ENCODE measurements at regions not wholly inside any gene's neighbourhood (a gene's known extent, or its start where the extent isn't known, plus 50 kb on each side); places are given as distances from the start of the nearest gene placed in this dataset.

DNA sequence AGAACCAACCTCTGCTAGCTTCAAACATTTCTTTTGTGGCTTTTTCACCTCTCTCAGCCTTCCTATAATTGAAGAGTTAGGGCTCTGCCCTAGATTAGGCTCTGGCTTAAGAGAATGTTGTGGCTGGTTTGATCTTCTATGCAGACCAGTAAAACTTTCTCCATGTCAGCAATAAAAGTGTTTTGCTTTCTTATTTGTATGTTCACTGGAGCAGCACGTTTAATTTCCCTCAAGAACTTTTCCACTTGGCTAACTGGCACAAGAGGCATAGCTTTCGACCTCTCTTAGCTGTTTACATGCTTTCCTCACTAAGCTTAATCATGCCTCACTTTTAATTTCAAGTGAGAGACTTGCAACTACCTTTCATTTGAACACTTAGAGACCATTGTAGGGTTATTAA lies 964.7 kb downstream of the ROBO2 start:
- H3K27me3 ChIP-seq (ENCODE audit: low read depth, low read length) = no peaks in the 10 kb centered on the region
- no peak overlapping the region for H3K4me3 ChIP-seq (ENCODE audit: low read depth in 1 of 2, low read length in 2 of 2)
- H3K4me1 ChIP-seq (ENCODE audit: control insufficient read depth in 1 of 2, insufficient read depth in 2 of 2, low read length in 2 of 2) = no peaks in the 10 kb centered on the region
- H3K36me3 ChIP-seq (ENCODE audit: control insufficient read depth in 1 of 2, insufficient read depth in 2 of 2, low read length in 2 of 2) = no peaks in the 10 kb centered on the region
- H3K27ac ChIP-seq (ENCODE audit: low read length) = no peak overlapping the region
- peaks cover 4 to 8% of the 10 kb centered on the region in 2 donors for H3K9me3 ChIP-seq (ENCODE audit: control insufficient read depth in 1 of 2, low read length in 2 of 2)

DNA sequence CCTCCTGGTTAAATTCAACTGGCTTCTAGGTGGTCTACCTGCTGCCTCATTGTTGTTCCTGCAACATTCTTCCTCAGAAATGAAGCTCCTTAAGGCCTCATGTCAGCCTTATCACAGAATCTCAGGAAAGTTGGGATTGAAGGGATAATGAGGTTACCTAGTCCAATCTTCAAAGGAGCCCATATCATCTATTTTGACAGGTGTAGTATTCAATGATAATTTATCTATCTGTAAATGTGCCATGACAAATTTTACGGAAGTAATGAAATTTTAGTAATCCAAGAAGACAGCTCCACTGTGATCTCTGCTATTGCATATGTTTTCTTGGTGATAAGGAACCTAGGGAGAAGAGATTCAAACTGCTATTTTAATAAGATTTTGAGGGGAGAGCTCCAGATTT lies 973.8 kb downstream of the ROBO2 start:
- H3K36me3 ChIP-seq (ENCODE audit: control insufficient read depth in 1 of 2, insufficient read depth in 2 of 2, low read length in 2 of 2) = no peaks in the 10 kb centered on the region
- no peaks in the 10 kb centered on the region for H3K9me3 ChIP-seq (ENCODE audit: control insufficient read depth in 1 of 2, low read length in 2 of 2)
- no peak overlapping the region for H3K4me3 ChIP-seq (ENCODE audit: low read depth in 1 of 2, low read length in 2 of 2)
- no peaks in the 10 kb centered on the region for H3K4me1 ChIP-seq (ENCODE audit: control insufficient read depth in 1 of 2, insufficient read depth in 2 of 2, low read length in 2 of 2)
- no peaks in the 10 kb centered on the region for H3K27me3 ChIP-seq (ENCODE audit: low read depth, low read length)
- H3K27ac ChIP-seq (ENCODE audit: low read length) = no peak overlapping the region

DNA sequence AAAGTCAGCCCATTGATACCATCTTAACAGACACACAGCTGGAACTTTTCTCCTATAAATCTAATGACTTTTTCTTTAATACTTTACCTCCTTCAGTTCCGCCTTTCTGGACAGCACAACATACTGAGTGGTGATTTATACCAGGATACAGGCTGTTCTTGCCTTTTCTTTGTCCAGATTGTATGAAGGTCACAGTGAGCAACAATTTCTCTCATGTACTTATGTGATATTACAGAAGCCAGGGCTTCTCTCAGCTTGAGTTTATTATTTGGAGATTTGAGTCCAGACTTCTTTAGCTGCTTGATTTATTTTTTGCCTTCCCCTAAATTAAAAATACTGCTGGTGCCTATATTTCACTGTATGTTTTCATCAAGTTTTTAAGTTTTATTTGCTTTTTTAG lies 976.0 kb downstream of the ROBO2 start:
- Histone ChIP-seq H3K36me3 (ENCODE audit: control insufficient read depth in 1 of 2, insufficient read depth in 2 of 2, low read length in 2 of 2) (no peaks in the 10 kb centered on the region), H3K4me1 (ENCODE audit: control insufficient read depth in 1 of 2, insufficient read depth in 2 of 2, low read length in 2 of 2) (no peaks in the 10 kb centered on the region), H3K9me3 (ENCODE audit: control insufficient read depth in 1 of 2, low read length in 2 of 2) (no peaks in the 10 kb centered on the region), H3K27ac (ENCODE audit: low read length) (no peak overlapping the region), H3K4me3 (ENCODE audit: low read depth in 1 of 2, low read length in 2 of 2) (no peak overlapping the region), H3K27me3 (ENCODE audit: low read depth, low read length) (no peaks in the 10 kb centered on the region)

DNA sequence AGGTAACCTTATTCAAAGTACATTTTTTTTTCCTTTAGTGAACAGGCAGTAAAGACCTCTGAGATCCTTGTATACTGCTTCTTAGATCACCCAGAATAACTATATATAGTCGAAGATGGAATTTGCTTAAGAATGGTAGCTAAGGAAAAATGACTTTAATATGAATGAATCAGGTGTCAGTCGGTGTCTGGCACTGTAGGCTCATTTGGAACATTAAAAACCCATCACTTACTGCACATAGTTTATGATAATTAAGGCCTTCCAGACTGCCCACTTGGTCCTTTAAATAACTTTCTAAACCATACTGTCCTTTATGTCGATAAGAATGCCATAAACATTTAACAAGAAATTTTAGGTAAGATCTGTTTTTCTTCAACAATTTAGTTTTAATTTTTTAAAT lies 981.8 kb downstream of the ROBO2 start:
- Histone ChIP-seq H3K4me1 (ENCODE audit: control insufficient read depth in 1 of 2, insufficient read depth in 2 of 2, low read length in 2 of 2) (no peaks in the 10 kb centered on the region), H3K36me3 (ENCODE audit: control insufficient read depth in 1 of 2, insufficient read depth in 2 of 2, low read length in 2 of 2) (no peaks in the 10 kb centered on the region), H3K27me3 (ENCODE audit: low read depth, low read length) (no peaks in the 10 kb centered on the region), H3K9me3 (ENCODE audit: control insufficient read depth in 1 of 2, low read length in 2 of 2) (no peaks in the 10 kb centered on the region), H3K4me3 (ENCODE audit: low read depth in 1 of 2, low read length in 2 of 2) (no peak overlapping the region), H3K27ac (ENCODE audit: low read length) (no peak overlapping the region)

DNA sequence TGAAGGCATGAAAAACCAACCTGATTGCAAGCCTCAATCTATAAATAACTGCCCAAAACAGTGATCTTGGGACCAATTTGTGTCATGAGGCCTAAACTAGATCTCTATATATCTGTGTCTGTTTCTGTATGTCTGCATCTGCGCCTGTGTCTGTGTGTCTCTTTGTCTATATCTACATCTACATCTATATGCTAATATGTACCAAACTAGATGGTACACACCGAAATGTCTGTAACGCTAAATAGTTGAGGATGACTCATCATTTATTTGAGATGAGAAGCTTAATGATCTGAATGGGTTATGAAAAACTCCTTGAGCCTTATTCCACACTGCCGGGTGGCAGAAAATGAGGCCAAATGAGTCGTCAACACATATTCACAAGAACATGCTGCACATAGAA lies 982.3 kb downstream of the ROBO2 start:
- Histone ChIP-seq H3K36me3 (ENCODE audit: control insufficient read depth in 1 of 2, insufficient read depth in 2 of 2, low read length in 2 of 2) (no peaks in the 10 kb centered on the region), H3K27ac (ENCODE audit: low read length) (no peak overlapping the region), H3K9me3 (ENCODE audit: control insufficient read depth in 1 of 2, low read length in 2 of 2) (no peaks in the 10 kb centered on the region), H3K4me1 (ENCODE audit: control insufficient read depth in 1 of 2, insufficient read depth in 2 of 2, low read length in 2 of 2) (no peaks in the 10 kb centered on the region), H3K27me3 (ENCODE audit: low read depth, low read length) (no peaks in the 10 kb centered on the region), H3K4me3 (ENCODE audit: low read depth in 1 of 2, low read length in 2 of 2) (no peak overlapping the region)

DNA sequence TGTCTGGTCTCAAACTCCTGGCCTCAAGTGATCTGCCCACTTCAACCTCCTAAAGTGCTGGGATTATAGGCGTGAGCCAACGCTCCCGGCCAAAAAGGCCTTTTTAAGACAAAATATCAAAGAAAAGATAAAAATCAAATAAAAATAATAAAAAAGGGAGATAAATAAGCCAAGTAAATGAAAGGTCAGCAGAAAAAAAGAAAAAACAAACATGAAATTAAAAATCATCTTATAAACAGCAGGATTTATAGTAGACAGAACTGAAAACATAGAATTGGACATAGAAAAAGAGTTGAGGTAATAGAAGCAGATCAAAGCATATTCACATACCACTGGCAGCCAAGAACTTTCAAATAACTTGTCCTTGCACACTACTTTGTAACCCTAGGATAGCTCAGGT lies 983.4 kb downstream of the ROBO2 start:
- no peak overlapping the region for H3K4me3 ChIP-seq (ENCODE audit: low read depth in 1 of 2, low read length in 2 of 2)
- no peaks in the 10 kb centered on the region for H3K36me3 ChIP-seq (ENCODE audit: control insufficient read depth in 1 of 2, insufficient read depth in 2 of 2, low read length in 2 of 2)
- no peaks in the 10 kb centered on the region for H3K27me3 ChIP-seq (ENCODE audit: low read depth, low read length)
- H3K9me3 ChIP-seq (ENCODE audit: control insufficient read depth in 1 of 2, low read length in 2 of 2) = no peaks in the 10 kb centered on the region
- H3K4me1 ChIP-seq (ENCODE audit: control insufficient read depth in 1 of 2, insufficient read depth in 2 of 2, low read length in 2 of 2) = no peaks in the 10 kb centered on the region
- H3K27ac ChIP-seq (ENCODE audit: low read length) = no peak overlapping the region

DNA sequence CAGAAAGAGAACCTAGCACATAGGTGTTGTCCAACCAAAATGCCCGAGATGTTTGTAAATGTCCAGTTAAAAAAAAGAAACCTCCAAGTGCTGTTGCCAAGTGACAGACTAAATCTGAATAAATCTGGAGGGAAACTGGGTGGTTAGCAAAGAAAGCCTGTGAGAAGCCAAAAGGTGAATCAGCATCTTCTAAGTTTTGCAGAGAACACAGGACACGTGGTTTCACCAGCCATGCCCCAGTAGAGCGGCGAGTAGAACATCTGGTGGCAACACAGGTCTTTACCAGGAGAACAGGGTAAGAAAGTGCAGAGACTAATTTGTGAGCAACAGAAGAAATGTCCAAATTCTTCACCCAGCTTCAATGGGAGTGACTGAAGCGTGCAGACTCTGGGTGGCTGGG lies 986.0 kb downstream of the ROBO2 start:
- H3K27me3 ChIP-seq (ENCODE audit: low read depth, low read length) = no peaks in the 10 kb centered on the region
- no peaks in the 10 kb centered on the region for H3K4me1 ChIP-seq (ENCODE audit: control insufficient read depth in 1 of 2, insufficient read depth in 2 of 2, low read length in 2 of 2)
- H3K4me3 ChIP-seq (ENCODE audit: low read depth in 1 of 2, low read length in 2 of 2) = no peak overlapping the region
- no peak overlapping the region for H3K27ac ChIP-seq (ENCODE audit: low read length)
- no peaks in the 10 kb centered on the region for H3K36me3 ChIP-seq (ENCODE audit: control insufficient read depth in 1 of 2, insufficient read depth in 2 of 2, low read length in 2 of 2)
- H3K9me3 ChIP-seq (ENCODE audit: control insufficient read depth in 1 of 2, low read length in 2 of 2) = no peaks in the 10 kb centered on the region

DNA sequence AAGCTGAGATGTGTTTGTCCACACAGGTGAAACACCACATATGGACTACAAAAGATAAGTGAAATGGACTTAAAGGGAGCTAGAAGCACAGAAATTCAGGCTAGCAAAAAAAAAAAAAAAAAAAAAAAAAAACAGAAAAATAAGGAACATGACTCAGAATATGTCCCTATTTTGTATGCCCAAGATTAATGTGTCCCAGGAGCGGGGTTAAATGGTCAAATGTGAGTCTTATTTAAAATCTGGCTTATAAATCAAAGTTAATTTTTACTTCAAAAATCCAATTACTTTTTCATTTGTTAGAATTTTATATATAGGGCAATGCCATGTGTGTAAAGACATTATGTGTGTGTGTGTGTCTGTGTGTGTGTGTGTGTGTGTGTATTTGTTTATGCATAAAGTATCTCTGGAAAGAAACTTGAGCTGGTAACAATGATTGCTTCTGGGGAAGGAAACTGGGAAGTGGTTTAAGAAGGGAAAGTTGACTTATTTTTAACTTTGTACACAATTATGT lies 986.5 kb downstream of the ROBO2 start:
- Histone ChIP-seq H3K27me3 (ENCODE audit: low read depth, low read length) (no peaks in the 10 kb centered on the region), H3K27ac (ENCODE audit: low read length) (no peak overlapping the region), H3K4me1 (ENCODE audit: control insufficient read depth in 1 of 2, insufficient read depth in 2 of 2, low read length in 2 of 2) (no peaks in the 10 kb centered on the region), H3K4me3 (ENCODE audit: low read depth in 1 of 2, low read length in 2 of 2) (no peak overlapping the region), H3K36me3 (ENCODE audit: control insufficient read depth in 1 of 2, insufficient read depth in 2 of 2, low read length in 2 of 2) (no peaks in the 10 kb centered on the region), H3K9me3 (ENCODE audit: control insufficient read depth in 1 of 2, low read length in 2 of 2) (no peaks in the 10 kb centered on the region)

DNA sequence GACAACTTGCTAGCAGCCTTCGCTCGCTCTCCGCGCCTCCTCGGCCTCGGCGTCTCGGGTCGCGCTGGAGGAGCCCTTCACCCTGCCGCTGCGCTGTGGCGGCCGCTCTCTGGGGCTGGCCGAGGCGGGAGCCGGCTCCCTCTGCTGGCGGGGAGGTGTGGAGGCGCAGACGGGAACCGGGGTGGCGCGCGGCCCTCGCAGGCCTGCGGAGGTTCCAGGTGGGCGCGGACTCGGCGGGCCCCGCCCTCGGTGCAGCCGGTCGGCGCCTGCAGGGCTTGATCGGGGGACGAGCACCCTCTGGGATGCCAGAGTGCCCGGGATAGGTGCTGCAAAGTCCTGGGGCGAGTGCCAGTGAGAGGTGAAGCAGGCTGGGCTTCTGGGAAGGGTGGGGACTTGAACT lies 989.9 kb downstream of the ROBO2 start:
- Histone ChIP-seq H3K4me1 (ENCODE audit: control insufficient read depth in 1 of 2, insufficient read depth in 2 of 2, low read length in 2 of 2) (no peaks in the 10 kb centered on the region), H3K27ac (ENCODE audit: low read length) (no peak overlapping the region), H3K9me3 (ENCODE audit: control insufficient read depth in 1 of 2, low read length in 2 of 2) (no peaks in the 10 kb centered on the region), H3K36me3 (ENCODE audit: control insufficient read depth in 1 of 2, insufficient read depth in 2 of 2, low read length in 2 of 2) (no peaks in the 10 kb centered on the region), H3K4me3 (ENCODE audit: low read depth in 1 of 2, low read length in 2 of 2) (no peak overlapping the region), H3K27me3 (ENCODE audit: low read depth, low read length) (no peaks in the 10 kb centered on the region)

DNA sequence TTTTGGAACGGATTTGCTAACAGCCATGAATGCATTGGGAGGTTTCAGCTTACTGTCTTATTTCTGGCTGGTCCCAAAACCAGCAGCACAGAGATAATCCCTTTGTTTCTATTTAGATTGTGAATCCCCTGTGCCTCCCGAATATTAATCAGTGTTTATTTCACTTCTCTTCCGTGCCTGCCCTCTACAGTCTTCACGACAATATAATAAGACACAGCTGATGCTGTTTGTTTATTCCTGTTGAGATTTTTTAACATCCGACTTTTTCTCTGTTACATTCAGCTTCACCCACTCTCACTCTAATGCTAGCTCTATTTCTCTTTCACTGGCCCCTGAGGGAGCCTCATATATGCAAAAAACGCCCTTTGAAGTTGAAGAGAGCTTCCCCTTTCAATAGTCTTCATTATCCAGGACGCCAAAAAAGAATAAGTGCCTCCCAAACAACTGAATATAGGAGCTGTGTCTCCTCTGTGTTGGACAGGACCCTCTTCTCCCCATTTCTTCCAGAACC lies 995.3 kb downstream of the ROBO2 start:
- no peaks in the 10 kb centered on the region for H3K27me3 ChIP-seq (ENCODE audit: low read depth, low read length)
- no peak overlapping the region for H3K4me3 ChIP-seq (ENCODE audit: low read depth in 1 of 2, low read length in 2 of 2)
- H3K27ac ChIP-seq (ENCODE audit: low read length) = no peak overlapping the region
- no peaks in the 10 kb centered on the region for H3K36me3 ChIP-seq (ENCODE audit: control insufficient read depth in 1 of 2, insufficient read depth in 2 of 2, low read length in 2 of 2)
- no peaks in the 10 kb centered on the region for H3K9me3 ChIP-seq (ENCODE audit: control insufficient read depth in 1 of 2, low read length in 2 of 2)
- no peaks in the 10 kb centered on the region for H3K4me1 ChIP-seq (ENCODE audit: control insufficient read depth in 1 of 2, insufficient read depth in 2 of 2, low read length in 2 of 2)

DNA sequence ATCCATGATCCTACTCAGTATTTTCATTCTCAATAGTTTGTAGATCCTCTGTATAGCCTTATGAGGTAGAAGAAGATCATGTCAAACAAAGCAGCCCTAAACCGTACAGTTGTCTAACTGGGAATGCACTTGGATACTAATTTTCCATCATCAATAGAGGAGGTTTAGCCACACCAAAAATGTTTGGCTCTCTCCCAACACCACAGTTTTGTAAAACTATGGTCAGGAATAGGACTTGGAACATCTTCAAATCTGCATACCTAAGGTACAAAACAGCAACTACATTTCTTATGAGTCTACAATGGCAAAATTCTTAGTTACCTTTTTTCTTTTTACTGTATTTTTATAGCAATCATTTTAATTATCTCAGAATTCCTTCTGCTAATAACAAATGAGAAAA lies 1001.6 kb downstream of the ROBO2 start:
- no peaks in the 10 kb centered on the region for H3K36me3 ChIP-seq (ENCODE audit: control insufficient read depth in 1 of 2, insufficient read depth in 2 of 2, low read length in 2 of 2)
- H3K27me3 ChIP-seq (ENCODE audit: low read depth, low read length) = no peaks in the 10 kb centered on the region
- no peak overlapping the region for H3K27ac ChIP-seq (ENCODE audit: low read length)
- no peaks in the 10 kb centered on the region for H3K4me1 ChIP-seq (ENCODE audit: control insufficient read depth in 1 of 2, insufficient read depth in 2 of 2, low read length in 2 of 2)
- H3K4me3 ChIP-seq (ENCODE audit: low read depth in 1 of 2, low read length in 2 of 2) = no peak overlapping the region
- no peaks in the 10 kb centered on the region for H3K9me3 ChIP-seq (ENCODE audit: control insufficient read depth in 1 of 2, low read length in 2 of 2)

DNA sequence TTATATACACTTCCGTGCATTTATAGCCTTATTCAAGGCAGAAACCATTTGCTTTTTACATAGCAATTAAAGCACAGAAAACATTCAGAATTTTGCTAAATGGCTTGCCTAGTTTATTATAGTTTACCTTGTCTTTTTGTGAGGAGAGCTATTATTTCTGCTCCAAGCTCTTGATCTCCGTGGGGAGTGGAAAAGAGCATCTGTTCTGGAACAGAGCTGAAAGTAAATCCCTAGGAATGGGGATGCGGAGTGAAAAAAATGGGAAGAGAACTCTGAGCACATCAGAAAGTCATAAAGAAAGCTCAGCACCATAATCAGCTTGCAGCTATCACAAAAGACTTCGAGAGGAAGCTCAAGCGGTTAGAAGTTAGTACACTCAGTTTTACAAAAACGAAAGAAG lies 1006.7 kb downstream of the ROBO2 start:
- Histone ChIP-seq H3K9me3 (ENCODE audit: control insufficient read depth in 1 of 2, low read length in 2 of 2) (no peaks in the 10 kb centered on the region), H3K4me1 (ENCODE audit: control insufficient read depth in 1 of 2, insufficient read depth in 2 of 2, low read length in 2 of 2) (no peaks in the 10 kb centered on the region), H3K4me3 (ENCODE audit: low read depth in 1 of 2, low read length in 2 of 2) (no peak overlapping the region), H3K27me3 (ENCODE audit: low read depth, low read length) (no peaks in the 10 kb centered on the region), H3K36me3 (ENCODE audit: control insufficient read depth in 1 of 2, insufficient read depth in 2 of 2, low read length in 2 of 2) (no peaks in the 10 kb centered on the region), H3K27ac (ENCODE audit: low read length) (no peak overlapping the region)
